Right atrium auricular region (tissue), 2 donors: ENCODE measurements at regions not wholly inside any gene's neighbourhood (a gene's known extent, or its start where the extent isn't known, plus 50 kb on each side); places are given as distances from the start of the nearest gene placed in this dataset.

Experiments
- DNase-seq: peaks from one replicate; pipeline ENCODE4 v3.0.0-alpha.2; 2019; ENCODE audit warnings: low spot score
- H3K27ac ChIP-seq, 2 donors: fragments of 200-600 bp; sonication (generic); 1 replicate in 1 of 2; 2 replicates in 1 of 2; pipeline ENCODE4 v1.5.1; 2016 to 2019
- H3K27me3 ChIP-seq, 2 donors: fragments of 200-600 bp; sonication (generic); one replicate each; pipeline versions ENCODE4 v1.5.1 to v1.6.0; 2017 to 2019
- H3K36me3 ChIP-seq: fragments of 200-600 bp; sonication (generic); one replicate; pipeline ENCODE4 v1.5.1; 2016
- H3K4me1 ChIP-seq, 2 donors: fragments of 200-600 bp; sonication (generic); one replicate each; pipeline versions ENCODE4 v1.5.1 to v1.6.0; 2017 to 2019
- H3K4me3 ChIP-seq, 2 donors: fragments of 200-600 bp; sonication (generic); 1 replicate in 1 of 2; 2 replicates in 1 of 2; pipeline ENCODE4 v1.5.1; 2017 to 2019; ENCODE audit warnings: mild to moderate bottlenecking in 1 of 2, moderate library complexity in 1 of 2
- H3K9me3 ChIP-seq, 2 donors: fragments of 200-600 bp; sonication (generic); one replicate each; pipeline ENCODE4 v1.5.1; 2019
- TF ChIP-seq, protein P1 (sequence below), 2 donors: fragments of 200-600 bp; sonication (generic); IDR thresholded peaks; one replicate each; pipeline ENCODE4 v1.5.1; 2019; ENCODE audit warnings: antibody characterized with exemption in 2 of 2

DNA sequence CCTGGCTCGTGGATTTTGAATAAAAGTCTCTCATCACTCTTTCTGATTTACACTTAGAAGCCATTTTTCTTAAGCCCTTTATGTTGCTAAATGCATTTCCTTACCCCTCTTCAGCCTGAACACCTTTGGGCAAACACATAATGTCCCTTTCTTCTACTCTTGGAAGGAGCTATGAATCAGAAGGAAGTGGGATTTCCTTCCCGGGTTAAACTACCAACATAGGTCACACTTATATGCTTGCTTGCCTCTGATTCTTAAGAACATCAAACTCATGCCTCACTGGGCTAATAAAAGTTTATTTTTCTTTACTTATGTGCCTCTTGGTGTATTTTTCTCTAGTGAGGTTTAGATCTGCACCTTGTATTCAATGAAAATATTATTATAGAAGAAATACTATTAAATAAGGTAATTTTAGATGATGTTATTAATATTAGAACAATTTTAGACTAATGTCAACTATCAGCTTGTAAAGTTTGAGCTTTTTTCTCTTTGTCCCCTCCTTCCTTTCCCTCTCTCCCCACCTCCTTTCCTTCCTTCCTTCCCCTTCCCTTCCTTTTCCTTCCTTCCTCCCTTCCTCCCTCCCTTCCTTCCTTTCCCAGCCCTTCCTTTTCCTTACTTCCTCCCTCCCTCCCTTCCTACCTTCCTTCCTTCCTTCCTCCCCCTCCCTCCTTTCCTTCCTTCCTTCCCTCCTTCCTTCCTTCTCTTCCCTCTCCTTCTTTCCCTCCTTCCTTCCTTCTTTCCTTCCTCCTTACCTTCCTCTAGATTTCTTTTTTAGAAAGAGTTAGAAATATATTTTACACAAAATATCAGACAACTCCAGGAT is 66.5 kb upstream of the KCNJ6 start:
- TF ChIP-seq, protein P1, sequence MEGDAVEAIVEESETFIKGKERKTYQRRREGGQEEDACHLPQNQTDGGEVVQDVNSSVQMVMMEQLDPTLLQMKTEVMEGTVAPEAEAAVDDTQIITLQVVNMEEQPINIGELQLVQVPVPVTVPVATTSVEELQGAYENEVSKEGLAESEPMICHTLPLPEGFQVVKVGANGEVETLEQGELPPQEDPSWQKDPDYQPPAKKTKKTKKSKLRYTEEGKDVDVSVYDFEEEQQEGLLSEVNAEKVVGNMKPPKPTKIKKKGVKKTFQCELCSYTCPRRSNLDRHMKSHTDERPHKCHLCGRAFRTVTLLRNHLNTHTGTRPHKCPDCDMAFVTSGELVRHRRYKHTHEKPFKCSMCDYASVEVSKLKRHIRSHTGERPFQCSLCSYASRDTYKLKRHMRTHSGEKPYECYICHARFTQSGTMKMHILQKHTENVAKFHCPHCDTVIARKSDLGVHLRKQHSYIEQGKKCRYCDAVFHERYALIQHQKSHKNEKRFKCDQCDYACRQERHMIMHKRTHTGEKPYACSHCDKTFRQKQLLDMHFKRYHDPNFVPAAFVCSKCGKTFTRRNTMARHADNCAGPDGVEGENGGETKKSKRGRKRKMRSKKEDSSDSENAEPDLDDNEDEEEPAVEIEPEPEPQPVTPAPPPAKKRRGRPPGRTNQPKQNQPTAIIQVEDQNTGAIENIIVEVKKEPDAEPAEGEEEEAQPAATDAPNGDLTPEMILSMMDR (IDR thresholded peaks at IDR 0.05) = no peak
- H3K4me1 ChIP-seq = no peaks in the 10 kb centered on the region
- no peaks in the 10 kb centered on the region for H3K9me3 ChIP-seq
- no peak overlapping the region for H3K27ac ChIP-seq
- no peaks in the 10 kb centered on the region for H3K36me3 ChIP-seq
- H3K4me3 ChIP-seq = no peak overlapping the region
- DNase-seq = no peak
- no peaks in the 10 kb centered on the region for H3K27me3 ChIP-seq

DNA sequence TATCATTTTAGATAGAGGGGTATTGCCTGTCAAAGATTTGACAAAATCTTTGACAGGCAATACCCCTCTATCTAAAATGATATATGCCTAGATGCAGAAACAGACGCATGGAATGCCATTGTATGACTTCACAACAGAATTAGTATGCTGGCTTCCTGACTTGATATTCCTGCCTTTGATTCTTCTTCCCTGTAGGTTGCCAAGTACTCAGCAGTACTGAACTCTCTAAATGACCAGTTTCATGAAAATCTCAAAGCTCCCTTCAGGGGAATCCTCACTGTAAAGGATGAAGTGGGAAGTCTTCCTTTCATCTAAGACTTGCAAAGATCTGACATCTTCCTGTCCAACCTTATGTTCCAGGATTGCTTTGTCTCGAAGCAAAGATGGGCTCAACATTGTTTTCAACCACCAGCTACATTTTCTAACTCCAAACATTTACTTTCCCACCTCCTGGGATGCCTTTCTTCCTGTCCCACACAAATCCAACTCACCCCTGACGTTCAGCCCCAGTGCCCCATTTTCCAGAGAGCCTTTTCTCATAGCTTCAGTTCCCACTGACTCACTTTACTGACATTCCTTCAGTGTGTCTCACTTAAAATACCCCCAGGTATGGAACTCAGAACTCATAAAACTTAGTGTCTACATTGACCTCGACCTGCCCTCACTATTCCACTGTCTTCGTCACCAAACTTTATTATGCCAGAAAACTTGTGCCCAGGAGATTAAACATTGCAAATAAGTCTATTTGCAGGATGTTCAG is 67.3 kb upstream of the KCNJ6 start:
- DNase-seq = no peak
- H3K4me1 ChIP-seq = no peaks in the 10 kb centered on the region
- no peak overlapping the region for H3K27ac ChIP-seq
- H3K9me3 ChIP-seq = no peaks in the 10 kb centered on the region
- TF ChIP-seq, protein P1 (IDR thresholded peaks at IDR 0.05) = no peak
- no peak overlapping the region for H3K4me3 ChIP-seq
- no peaks in the 10 kb centered on the region for H3K36me3 ChIP-seq
- no peaks in the 10 kb centered on the region for H3K27me3 ChIP-seq

DNA sequence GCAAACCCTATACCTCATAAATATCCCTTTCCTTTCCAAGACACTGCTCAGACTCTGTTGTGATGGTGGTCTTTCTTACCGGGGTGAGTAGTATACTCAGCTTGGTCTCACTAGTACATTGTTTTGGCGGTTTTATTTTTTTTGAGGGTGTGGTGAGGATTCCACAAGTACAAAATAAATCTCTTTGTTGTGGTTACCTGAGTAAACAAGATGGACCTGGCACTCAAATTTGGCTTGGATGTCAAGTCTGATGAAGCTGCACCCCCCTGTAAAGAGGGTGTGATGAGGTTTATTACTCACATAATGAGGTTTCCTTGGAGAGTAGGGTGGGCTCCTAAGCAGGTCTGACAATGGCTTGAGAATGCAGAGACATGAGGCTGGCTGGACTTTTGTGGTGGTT is 68.2 kb upstream of the KCNJ6 start:
- H3K9me3 ChIP-seq = no peaks in the 10 kb centered on the region
- H3K4me1 ChIP-seq = no peaks in the 10 kb centered on the region
- H3K27me3 ChIP-seq = no peaks in the 10 kb centered on the region
- DNase-seq = no peak
- H3K4me3 ChIP-seq = no peak overlapping the region
- H3K36me3 ChIP-seq = no peaks in the 10 kb centered on the region
- no peak overlapping the region for H3K27ac ChIP-seq
- TF ChIP-seq, protein P1 (IDR thresholded peaks at IDR 0.05) = no peak

DNA sequence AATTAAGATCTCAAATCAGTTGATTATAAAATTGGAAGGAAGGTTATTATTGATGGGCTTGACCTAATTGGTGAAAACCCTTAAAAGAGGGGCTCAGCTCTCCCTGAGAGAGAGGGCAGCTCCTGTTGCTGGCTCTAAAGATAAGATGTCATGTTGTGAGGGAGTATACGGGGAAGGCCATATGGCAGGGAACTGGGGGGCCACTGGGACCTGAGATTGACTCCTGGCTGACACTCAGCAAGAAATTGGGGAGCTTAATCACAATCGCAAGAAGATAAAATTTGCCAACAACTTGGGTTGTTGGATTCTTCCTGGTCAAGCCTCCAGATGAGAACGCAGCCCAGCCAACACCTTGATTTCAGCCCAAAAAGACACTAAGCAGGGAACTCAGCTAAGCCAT is 69.7 kb upstream of the KCNJ6 start:
- no peaks in the 10 kb centered on the region for H3K27me3 ChIP-seq
- DNase-seq = no peak
- no peaks in the 10 kb centered on the region for H3K9me3 ChIP-seq
- no peaks in the 10 kb centered on the region for H3K36me3 ChIP-seq
- TF ChIP-seq, protein P1 (IDR thresholded peaks at IDR 0.05) = no peak
- no peaks in the 10 kb centered on the region for H3K4me1 ChIP-seq
- H3K27ac ChIP-seq = no peak overlapping the region
- H3K4me3 ChIP-seq = no peak overlapping the region

DNA sequence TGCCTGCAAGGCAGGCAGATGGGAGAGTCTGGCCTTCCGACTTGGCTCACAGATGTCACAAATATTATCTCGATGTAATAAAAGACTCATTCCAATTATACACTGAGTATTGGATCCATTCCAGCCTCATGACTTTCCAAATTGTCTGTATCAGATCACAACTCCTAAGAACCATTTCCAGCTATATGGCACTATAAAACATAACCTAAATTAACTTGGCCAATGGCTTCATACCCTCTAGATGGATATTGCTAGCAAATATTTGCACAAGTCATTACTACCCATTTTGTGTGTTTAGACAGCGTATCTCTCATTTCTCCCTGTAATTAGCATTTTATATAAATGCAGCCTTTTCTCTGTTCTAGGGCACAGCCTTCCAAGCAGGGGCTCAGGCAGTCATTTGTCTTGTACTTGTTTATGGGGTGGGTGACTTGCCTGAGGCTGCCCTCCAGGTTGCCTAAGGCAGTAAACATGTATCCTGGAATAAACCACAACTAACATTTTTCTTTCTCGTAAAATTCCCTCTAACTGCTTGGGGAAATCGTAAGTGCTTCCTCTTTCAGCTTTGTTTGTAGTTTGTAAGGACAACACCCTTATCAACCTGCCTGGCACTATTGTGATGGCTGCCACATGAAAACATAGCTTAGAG is 70.6 kb upstream of the KCNJ6 start:
- Histone ChIP-seq H3K27me3 (no peaks in the 10 kb centered on the region), H3K9me3 (no peaks in the 10 kb centered on the region), H3K36me3 (no peaks in the 10 kb centered on the region), H3K4me3 (no peak overlapping the region), H3K4me1 (no peaks in the 10 kb centered on the region), H3K27ac (no peak overlapping the region)
- TF ChIP-seq, protein P1 (IDR thresholded peaks at IDR 0.05) = no peak
- DNase-seq = no peak
